IPS-NIHi7 (cell line): ENCODE measurements at regions not wholly inside any gene's neighbourhood (a gene's known extent, or its start where the extent isn't known, plus 50 kb on each side); places are given as distances from the start of the nearest gene placed in this dataset.

Experiments used
- DNase-seq: peaks from one replicate; pipeline ENCODE4 v3.0.0; 2012; ENCODE audit warnings: mixed read lengths; ENCODE audit errors: extremely low spot score

- DNase-seq, result no peak
Observed at GRCh38 chr3:163672954-163673353, 1405.3 kb downstream of the SI start.

- DNase-seq, result no peak
Observed at GRCh38 chr3:163671201-163671600, 1407.1 kb downstream of the SI start.

DNA sequence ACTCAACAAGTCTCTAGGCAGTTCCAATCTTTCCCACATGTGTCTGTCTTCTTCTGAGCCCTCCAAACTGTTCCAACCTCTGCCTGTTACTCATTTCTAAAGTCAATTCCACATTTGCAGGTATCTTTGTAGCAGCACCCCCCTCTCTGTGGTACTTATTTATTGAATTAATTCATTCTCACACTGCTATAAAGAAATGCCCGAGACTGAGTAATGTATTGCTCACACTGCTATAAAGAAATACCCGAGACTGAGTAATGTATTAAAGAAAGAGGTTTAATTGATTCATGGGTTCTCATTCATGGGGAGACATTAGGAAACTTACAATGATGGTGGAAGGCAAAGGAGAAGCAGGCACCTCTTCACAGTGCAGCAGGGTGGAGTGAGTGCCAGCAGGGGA lies 1413.8 kb downstream of the SI start:
- no peak for DNase-seq

DNA sequence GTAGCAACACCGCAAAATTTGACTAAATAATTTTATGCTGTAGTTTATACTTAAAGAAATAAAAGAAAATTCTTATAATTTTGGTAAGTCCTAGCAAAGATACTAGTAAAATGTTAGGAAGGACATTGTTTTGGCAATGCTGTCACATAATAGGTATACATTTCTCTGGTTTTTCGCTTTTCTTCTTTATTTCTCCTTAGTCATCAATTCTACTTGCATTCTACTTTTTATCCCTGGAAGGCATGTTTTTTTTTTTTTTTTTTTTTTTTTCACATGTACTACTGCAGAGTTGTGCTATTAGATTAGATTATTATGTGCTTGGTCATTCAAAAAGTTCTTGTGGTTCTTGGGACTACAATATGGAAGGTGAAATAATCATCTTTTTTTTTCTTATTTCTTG lies 1421.2 kb downstream of the SI start:
- DNase-seq, result no peak

DNA sequence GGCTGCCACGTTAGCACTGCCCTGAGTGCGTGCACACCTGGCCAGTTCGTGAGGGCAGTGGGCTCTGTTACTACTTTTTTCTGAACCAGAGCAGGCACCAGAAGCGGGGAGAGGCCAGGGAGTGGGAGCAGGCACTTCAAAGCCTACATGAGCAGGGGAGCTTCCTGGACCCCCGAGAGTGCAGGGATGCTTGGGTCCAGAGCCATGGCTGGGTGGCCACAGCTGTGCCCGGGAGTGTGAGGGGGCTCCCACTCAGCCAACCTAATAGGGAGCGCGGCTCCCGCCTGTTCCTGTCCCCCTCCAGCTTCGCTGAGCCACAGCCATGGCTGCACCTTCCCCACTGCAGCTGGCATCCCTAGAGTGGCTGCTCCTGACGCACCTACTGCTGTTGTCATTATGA lies 1423.3 kb downstream of the SI start:
- DNase-seq, result no peak

GRCh38 chr3:163644172-163644571 lies 1434.1 kb downstream of the SI start:
- DNase-seq, result no peak

DNA sequence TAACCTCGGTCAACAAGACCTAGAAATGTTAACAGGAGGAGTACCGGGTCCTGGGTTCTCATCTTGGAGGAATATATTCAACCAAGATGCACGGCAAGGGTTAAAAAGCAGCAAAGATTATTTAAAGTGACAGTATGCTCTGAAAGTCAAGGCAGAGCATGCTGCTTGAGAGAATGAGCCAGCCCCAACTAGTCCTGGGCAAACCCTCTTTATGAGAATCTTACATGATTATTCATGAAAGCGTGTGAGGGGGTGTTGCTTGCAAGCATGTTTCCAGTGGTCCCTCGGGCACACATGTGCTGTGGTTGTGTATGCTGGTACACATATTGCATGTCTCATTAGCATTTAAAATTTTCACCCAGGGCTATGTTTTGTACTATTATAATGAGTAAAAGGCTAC lies 1445.6 kb downstream of the SI start:
- peak; percentile 7 for DNase-seq

GRCh38 chr3:163626753-163627152 lies 1451.5 kb downstream of the SI start:
- no peak for DNase-seq

GRCh38 chr3:163622384-163622783 lies 1455.9 kb downstream of the SI start:
- peak; percentile 66 for DNase-seq

DNA sequence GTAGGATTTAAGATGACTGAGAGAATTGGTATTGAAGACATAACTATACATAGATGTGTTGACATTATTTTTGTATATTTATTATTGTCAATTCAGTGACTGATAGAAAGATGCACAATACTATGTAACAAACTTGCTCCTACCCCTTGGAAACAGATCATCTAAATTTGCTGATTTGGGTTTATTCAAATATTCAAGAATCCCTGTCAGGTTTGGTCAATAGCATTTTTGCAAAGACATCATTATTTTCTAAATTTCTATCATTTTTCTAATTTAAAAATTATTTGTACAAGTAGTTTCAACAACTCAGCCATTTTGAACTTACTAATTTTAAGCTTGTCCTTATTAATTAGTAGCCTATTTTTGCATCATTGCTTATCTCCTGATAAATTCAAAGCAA lies 1463.4 kb downstream of the SI start:
- no peak for DNase-seq

DNA sequence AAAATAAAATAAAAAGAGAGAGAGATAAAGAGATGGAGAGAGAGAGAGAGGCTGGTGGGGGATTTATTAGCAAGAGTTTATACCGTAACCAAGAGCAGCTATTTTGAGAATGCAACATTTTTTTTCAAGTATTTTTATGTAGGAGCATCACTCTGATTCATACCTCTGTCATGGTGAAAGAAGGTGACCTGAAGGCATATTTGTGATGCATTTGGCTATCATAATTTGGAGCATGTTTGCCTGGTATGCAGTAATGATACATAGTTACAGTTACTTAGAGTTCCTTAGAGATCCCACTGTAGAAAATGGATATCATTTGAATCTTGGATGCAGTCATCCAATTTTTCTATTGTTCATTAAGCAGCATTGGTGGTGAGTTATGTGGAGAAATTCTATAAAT lies 1472.4 kb downstream of the SI start:
- DNase-seq, result no peak

- no peak for DNase-seq
Observed at GRCh38 chr3:163601426-163601825, 1476.9 kb downstream of the SI start.

DNA sequence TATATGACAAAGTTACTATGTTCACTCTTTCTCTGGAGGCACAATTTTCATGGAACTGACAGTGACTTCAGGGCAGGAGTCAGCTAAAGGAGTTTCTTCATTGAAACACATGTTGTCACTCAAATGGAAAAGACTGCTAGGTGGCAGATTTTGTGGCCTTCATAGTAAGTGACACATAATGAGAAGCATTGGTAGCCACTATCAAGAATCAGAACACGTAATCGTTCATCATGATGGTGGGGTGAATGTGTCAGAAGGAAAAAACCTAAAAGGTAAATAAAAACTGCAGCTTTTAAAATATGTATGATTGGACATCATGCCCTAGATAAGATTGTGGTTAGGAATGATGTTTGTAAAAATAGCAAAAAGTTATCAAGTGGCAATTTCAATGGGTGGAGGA lies 1491.0 kb downstream of the SI start:
- no peak for DNase-seq

DNA sequence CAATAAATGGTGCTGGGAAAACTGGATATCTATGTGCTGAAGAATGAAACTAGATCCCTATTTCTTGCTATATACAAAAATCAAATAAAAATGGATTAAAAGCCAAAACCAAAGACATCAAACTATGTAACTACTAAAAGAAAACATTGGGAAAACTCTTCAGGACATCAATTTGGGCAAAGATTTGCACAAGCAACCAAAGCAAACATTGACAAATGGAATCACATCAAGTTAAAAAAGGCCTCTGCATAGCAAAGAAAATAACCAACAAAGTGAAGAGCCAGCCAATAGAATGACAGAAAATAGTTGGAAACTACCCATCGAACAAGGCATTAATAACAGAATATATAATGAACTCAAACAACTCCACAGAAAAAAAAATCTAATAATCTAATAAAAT lies 1495.3 kb downstream of the SI start:
- no peak for DNase-seq

DNA sequence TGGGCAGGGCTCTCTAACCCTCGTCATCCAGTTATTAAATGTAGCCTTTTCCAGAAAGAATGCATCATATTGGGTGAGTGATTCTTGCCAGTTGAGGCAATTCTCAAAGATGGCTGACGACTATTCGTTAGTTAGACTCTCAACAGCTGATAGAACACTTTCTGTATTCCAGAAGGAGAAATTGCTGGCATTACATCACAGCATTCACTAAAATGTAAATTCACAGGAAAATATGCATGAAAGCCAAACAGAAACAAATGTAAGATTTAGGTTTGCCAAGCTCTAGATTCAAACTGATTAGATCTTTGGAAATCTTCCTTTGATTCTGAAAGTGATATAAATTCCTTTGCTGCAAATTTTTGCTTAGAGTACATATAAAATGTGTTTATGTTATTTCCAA lies 1501.0 kb downstream of the SI start:
- no peak for DNase-seq

- DNase-seq, result no peak
Observed at GRCh38 chr3:163576314-163576713, 1502.0 kb downstream of the SI start.

GRCh38 chr3:163573324-163573723 lies 1505.0 kb downstream of the SI start:
- no peak for DNase-seq

DNA sequence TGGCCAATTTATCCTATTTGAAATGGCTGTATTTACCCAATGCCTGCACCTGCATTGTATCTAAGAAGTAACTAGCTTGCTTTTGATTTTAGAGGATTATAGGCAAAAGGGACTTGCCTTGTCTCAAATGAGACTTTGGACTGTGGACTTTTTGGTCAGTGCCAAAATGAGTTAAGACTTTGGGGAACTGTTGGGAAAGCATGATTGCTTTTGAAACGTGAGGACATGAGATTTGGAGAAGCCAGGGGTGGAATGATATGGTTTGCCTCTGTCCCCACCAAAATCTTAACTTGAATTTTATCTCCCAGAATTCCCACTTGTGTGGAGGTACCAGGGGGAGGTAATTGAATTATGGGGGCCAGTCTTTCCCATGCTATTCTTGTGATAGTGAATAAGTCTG lies 1505.4 kb downstream of the SI start:
- no peak for DNase-seq

DNA sequence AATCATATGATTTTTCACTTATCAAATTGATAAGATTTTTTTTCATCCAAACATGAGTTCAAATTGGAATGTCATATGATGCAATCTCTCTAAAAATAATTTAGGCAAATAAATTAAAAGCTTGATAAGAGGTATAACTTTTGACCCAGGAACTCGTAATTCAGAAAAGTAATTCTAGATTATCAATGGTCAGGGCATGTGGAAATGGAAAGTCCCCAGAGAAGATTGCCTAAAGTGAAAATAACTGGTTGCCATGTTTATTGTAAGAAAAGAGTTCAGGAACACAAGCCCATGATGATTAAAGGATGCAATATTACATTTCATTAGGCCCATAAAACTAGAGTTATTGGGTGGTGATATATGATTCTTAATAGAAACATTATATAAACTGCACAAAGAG lies 1514.8 kb downstream of the SI start:
- DNase-seq, result no peak

DNA sequence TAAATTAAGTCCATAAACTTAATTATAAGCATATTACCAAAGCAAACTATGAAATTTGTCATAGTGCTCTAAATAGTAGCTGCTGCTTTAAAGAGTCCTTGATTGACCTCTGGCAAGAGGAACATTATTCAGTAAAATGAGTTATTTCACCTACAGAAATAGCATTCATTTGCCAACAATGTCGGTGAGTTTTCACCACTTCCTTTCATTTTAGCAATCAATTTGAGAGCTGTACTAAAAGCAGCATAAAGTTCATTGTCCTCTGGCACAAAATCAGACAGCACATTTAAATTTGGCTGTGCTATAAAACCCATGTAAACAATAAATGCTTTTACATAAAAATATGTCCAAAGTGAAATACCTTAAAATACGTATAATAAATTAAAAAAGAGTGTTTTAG lies 1515.7 kb downstream of the SI start:
- DNase-seq, result no peak

DNA sequence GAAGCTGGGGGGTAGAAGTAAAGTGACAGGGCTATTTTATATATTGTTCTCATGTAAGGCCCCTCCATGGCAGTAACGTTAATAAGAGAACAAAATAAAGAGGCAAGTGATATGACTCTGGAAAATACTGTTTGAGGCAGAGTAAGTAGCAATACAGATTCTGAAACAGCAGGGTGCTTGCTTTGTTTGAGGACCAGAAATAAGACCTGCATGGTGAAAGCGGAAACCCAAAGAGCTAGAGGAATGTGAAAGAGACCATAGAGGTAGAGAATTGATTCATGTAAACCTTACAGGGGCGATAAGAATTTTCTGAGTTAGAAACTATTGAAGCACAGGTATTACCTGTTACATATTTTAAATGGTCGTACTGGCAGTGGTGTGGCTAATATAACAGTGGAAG lies 1517.1 kb downstream of the SI start:
- no peak for DNase-seq

DNA sequence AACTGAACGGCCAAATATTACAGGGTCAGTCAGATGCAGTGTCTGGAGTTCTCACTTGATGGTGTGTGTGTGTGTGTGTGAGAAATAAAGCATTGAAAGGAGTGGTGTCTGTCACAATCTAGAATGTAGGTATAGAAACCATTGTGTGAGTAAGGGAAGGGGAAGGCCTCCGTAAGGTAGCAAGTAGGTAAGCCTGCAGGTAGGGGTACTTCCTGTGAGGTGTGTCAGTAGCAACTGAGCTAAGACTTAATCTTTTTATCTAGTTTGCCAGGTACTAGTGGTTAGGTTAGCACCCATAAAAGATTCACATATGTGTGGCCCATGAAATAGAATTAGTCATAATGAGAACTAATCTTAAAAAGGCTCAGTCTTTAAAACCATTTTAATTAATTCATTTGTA lies 1517.8 kb downstream of the SI start:
- no peak for DNase-seq

GRCh38 chr3:163556813-163557523 lies 1521.3 kb downstream of the SI start:
- DNase-seq, result no peak

DNA sequence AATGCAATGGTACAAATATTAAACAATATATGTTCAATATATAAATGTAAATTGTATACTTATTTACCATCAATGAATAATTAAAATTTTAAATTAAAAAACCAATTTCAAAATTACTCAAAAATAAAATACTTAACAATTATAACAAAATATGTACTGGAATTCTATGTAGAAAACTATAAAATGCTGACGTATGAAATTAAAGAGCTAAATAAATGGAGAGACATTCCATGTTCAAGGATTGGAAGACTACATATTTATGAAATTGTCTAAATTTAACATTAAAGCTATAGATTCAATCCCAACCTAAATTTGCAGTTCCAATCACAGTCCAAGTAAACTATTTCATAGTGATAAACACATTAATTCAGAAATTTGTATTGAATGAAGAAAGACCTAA lies 1522.4 kb downstream of the SI start:
- no peak for DNase-seq

- no peak for DNase-seq
Observed at GRCh38 chr3:163552659-163552966, 1525.7 kb downstream of the SI start.
